Fibroblast of skin of back (primary cell): ENCODE measurements at regions not wholly inside any gene's neighbourhood (a gene's known extent, or its start where the extent isn't known, plus 50 kb on each side); places are given as distances from the start of the nearest gene placed in this dataset.

Experiments used
- DNase-seq: peaks from one replicate; pipeline ENCODE4 v3.0.0-alpha.2; 2013

DNA sequence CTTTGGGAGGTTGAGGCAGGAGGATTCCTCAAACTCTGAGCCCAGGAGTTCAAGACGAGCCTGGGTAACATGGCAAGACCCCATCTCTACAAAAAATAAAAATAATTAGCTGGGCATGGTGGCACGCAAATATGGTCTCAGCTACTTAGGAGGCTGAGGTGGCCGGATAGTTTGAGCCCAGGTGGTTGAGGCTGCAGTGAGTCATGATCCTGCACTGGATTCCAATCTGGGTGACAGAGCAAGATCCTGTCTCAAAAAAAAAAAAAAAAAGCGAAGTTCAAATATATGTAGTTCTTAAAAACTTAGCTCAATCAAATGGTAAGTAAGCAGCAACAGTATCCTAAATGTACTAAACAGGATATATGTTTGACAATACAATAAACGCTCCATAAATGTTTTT, 85.5 kb upstream of the SSTR1 start:
- no peak for DNase-seq

DNA sequence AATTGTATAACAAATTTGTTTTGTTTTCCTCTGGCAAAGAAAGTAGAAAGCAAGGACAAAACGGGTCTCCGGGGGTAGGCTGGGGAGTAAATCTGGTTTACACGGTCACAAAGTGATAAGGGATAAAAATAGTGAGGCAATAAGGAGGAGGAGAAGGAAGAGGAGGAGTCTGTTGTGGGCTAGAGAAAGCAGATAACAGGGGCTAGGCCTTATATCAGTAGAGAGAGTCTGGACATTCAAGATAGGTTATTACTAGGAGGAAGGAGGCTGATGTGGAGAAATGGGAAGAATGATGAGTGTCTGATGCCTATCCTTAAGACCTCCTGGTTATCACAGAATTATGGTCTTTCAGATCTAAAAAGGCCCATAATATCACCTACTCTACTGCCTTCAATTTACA, 83.2 kb upstream of the SSTR1 start:
- DNase-seq: no peak

DNA sequence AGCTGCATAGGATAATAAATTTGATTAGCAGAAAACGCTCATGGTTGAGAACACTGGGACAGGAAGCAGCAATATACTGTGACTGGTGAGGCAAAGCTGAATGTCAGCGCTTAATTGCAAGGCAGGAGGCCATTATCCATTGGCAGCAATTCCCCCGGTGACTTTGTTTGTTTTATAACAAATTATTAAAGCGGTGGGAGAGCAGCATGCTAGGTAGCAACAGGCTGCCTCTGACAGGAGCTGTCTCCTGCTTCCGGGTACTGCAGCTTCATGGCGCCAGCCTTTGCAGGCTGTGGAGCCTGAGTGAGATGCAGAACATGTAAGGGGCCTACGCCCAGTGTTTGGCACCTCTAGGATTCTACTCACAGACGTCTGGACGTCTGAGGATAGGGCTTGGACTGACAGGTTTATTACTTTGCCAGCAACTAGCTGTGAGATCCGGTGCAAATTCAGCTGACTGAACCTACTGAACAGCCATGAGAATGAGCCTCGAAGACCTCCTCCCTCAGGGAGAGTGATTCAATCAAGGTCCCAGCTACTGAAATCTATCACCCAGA, 82.1 kb upstream of the SSTR1 start:
- no peak for DNase-seq

GRCh38 chr14:38127356-38127755, 80.3 kb upstream of the SSTR1 start:
- DNase-seq: no peak

DNA sequence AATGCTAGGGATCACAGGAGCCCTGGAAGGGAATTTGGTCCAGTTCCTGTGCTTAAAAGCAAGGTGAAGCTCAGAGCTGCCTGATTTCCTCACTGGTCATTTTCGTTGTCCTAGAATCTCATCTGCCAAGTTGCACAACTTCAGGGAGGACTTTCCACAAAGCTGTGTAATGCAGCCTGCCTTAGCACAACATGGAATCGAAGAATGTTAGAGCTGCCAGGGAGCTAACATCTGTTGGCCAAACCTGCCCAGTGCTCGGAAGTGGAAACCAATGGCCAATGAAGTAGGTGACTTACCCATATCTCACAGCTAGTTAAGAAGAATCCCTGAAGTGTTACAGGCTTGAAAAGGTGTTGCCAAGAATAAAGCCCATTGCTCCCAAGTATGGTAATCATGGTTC, 79.9 kb upstream of the SSTR1 start:
- no peak for DNase-seq

- DNase-seq: no peak
Observed at GRCh38 chr14:38128640-38129039, 79.1 kb upstream of the SSTR1 start.

- no peak for DNase-seq
Observed at GRCh38 chr14:38129192-38129591, 78.5 kb upstream of the SSTR1 start.

DNA sequence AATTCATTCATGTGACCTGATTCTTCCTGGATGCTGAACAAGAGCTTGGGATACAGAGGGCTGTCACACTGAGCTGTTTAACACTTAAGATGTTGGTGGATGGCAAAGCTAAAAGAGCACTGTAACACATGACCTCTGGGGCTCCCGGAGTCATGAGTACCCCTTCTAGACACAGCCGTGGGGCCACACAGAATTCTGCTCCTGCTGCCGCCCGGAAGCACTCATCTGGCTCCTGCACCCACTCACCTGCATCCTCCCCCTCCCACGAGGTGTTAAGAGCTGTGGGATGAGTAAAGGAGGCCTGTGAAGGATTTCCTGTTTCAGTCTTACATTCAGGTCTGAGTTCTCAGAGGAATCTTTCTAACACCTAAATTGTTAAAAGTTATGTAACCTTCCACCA, 78.0 kb upstream of the SSTR1 start:
- no peak for DNase-seq

DNA sequence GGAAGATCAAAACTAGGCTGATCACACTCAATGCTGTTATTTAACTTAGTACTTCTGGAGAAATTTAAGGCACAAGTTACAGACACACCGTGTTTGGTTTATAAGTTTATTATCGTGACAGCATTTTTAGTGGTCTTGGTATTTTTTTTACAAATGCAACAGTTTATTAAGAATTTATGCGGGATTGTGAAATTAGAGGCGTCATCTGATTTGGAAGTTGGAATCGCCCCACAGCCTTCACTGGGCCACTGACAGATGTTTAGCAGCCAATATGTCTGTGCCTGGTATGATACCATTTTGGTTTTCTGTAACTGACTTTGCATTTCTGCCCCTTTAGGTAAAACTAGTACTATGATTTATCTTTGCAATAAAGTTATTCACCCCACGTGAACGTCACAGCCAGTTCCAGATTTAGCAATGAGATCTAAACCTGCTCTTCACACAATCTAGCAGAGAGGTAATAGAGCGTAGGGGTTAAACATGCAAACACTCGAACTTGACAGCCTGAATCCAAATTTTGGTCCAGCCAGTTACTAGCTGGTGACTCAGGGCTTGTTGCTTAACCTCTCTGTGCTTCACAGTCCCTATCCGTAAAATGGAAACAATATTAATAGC, 73.2 kb upstream of the SSTR1 start:
- DNase-seq: no peak

DNA sequence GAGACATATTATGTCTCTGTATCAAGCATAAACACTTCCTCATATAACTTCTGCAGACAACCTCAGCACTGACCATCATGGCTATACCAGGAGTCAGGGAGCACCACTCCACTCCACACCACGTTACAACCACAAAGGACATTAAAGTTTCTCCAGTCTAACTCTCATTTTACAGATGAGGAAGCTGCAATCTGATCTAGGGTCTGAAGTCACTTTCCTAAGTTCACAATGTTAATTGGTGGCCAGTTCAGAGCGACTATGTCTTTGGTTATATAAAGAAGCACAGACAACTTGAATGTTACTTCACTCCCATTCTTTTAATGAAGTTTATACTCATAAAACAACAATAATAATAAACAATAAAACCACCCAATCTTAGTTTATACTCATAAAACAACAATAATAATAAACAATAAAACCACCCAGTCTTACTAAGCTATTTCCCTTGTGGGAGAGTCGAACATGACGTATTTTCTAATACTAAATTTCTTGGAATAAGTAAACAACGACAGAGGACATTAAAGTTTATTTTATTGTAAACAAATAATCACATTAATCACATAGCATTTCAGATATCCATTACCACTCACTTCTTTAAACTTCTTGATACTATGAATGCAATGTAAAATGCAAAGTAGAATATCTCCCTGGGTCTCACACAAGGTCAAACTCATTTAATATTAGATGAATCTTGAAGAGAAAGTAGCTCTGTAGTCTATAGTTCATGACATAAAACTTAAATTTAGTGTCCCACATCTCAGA, 72.4 kb upstream of the SSTR1 start:
- no peak for DNase-seq

GRCh38 chr14:38137005-38137404, 70.7 kb upstream of the SSTR1 start:
- peak; percentile 28 for DNase-seq

DNA sequence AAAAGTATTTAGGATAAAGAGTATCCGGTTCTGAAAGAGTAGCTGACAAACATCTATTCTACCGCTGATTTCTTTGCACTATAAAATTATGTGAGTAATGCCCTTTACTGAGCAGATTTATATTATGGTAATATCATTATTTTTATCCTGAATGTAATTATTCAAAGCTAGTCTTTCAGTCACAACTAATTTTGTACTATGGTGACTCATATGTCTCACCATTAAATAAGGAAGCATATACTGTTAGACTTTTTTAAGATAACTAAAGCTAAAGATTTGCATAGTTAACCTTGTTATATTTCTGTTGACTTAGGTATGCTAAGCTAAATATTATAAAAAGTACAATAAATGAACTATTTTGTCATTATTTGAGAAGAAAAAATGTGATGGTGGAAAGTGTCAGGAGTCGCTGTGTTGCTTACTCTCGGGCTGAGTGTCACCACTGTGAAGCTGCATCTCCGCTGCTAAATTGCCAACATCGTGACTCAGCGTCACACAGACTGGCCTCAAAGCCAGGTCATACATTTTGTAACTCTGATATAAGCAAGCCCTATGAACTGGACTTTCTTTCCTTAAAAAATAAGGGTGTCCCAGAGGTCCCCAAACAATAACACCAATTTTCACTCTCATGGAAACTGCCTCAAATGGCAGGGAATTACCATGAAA, 69.1 kb upstream of the SSTR1 start:
- peak; percentile 9 for DNase-seq

GRCh38 chr14:38139926-38140325, 67.8 kb upstream of the SSTR1 start:
- DNase-seq: no peak

- peak; percentile 59 for DNase-seq
Observed at GRCh38 chr14:38143170-38143569, 64.5 kb upstream of the SSTR1 start.

- peak; percentile 86 for DNase-seq
Observed at GRCh38 chr14:38143659-38144505, 63.8 kb upstream of the SSTR1 start.

- DNase-seq: no peak
Observed at GRCh38 chr14:38145142-38145541, 62.6 kb upstream of the SSTR1 start.

GRCh38 chr14:38150075-38150474, 57.6 kb upstream of the SSTR1 start:
- no peak for DNase-seq
